NT2/D1 (cell line): ENCODE measurements at regions not wholly inside any gene's neighbourhood (a gene's known extent, or its start where the extent isn't known, plus 50 kb on each side); places are given as distances from the start of the nearest gene placed in this dataset.

Experiments
- YY1 ChIP-seq: IDR thresholded peaks from 2 replicates; pipeline ENCODE4 v1.6.1; 2011; ENCODE audit not compliant: insufficient read length, insufficient read depth
- ZNF274 ChIP-seq: IDR thresholded peaks from 2 replicates; pipeline ENCODE4 v1.6.1; 2011; ENCODE audit warnings: mild to moderate bottlenecking, low read depth, low read length

GRCh38 chr10:108439397-108439796 lies 1274.9 kb upstream of the SORCS1 start:
- TF ChIP-seq ZNF274 (no peak), YY1 (no peak)
